Natural killer cell treated with Interleukin-12 subunit alpha and Interleukin-12 subunit beta and Interleukin-15 and Interleukin-18, amount 100 ng/mL, for 72 hours (primary cell): ENCODE measurements at regions not wholly inside any gene's neighbourhood (a gene's known extent, or its start where the extent isn't known, plus 50 kb on each side); places are given as distances from the start of the nearest gene placed in this dataset.
A peak's percentile ranks its signal among the peaks of the same experiment; 100 is the strongest.
"Not testable (repeated sequence)": the region's sequence is repeated elsewhere in the genome, so short reads cannot be mapped to it uniquely, and the experiment has no call there.

Source experiments
- ATAC-seq, 2 donors: fragments of 150-1000 bp; cut with Tn5 transposase in 1 of 2; sonication (Bioruptor Pico), chemical (Tn5 transposase) in 1 of 2; 2 replicates each; pipeline ENCODE4 v1.10.0; 2021
- DNase-seq: peaks from one replicate; pipeline ENCODE4 v3.0.0; 2022; ENCODE audit warnings: low spot score
- H3K27ac Mint-ChIP-seq, 2 donors: 1 replicate in 1 of 2; 2 replicates in 1 of 2; pipeline ENCODE4 v1.8.0; 2022; ENCODE audit warnings: mixed read lengths in 2 of 2, mild to moderate bottlenecking in 1 of 2, moderate library complexity in 1 of 2
- H3K27me3 Mint-ChIP-seq, 2 donors: 1 replicate in 1 of 2; 2 replicates in 1 of 2; pipeline ENCODE4 v1.8.0; 2022; ENCODE audit warnings: mixed read lengths in 2 of 2
- H3K36me3 Mint-ChIP-seq: one replicate; pipeline ENCODE4 v1.8.0; 2022; ENCODE audit warnings: mixed read lengths
- H3K4me1 Mint-ChIP-seq, 2 donors: 1 replicate in 1 of 2; 2 replicates in 1 of 2; pipeline ENCODE4 v1.8.0; 2022; ENCODE audit warnings: low read depth in 2 of 2, mixed read lengths in 2 of 2, mild to moderate bottlenecking in 1 of 2
- H3K4me3 Mint-ChIP-seq: one replicate; pipeline ENCODE4 v1.8.0; 2022; ENCODE audit warnings: mixed read lengths
- H3K9me3 Mint-ChIP-seq: 2 replicates; pipeline ENCODE4 v1.8.0; 2022; ENCODE audit warnings: mixed read lengths

DNA sequence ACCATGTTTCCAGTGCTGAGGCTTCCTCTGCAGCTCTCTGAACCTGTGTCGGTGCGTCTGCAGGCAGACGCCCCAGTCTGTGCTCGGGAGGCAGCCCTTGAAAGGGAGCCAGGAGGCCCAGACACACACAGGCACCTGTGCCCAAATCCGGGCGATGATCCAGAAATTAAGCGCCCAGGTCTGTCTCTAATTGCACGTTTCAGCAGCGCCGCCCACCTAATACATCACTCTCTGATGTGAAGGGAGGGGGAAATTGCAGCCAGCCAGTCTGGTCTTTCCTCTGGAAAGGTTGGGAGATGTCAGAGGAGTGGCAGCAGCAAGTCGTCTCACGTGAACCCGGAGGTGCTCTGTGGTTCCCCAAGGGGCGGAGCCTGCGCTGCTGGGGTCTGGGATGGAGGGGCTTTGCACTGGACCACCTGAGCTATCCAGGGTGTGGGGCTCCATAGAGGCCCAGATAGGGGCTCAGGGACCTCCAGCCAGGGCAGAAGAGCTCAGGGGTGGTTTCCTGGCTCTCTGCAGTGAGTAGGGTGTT lies 290.5 kb downstream of the ADGRD1 start:
- not testable (repeated sequence) for H3K9me3 Mint-ChIP-seq, H3K36me3 Mint-ChIP-seq, ATAC-seq, H3K4me3 Mint-ChIP-seq, H3K4me1 Mint-ChIP-seq, H3K27me3 Mint-ChIP-seq, H3K27ac Mint-ChIP-seq, DNase-seq

DNA sequence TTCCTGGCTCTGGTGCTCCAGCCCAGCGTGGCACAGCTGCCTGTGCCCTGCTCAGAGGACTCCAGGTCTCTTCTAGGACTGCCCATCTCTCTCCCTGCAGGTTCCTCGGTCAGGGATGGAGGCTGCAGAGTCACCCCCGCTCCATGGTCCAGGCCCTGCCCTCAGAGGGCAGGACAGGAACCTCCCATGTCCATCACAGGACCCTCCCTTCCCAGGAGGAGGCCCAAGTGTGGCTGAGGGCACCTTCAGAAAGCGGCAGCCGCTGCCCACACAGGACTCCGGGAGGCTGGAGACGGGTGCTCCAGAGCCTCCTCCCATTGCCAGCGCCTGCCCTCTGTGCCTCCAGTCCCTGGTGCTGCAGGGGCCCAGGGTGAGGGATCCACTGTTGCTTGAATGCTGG lies 291.5 kb downstream of the ADGRD1 start:
- ATAC-seq, DNase-seq, H3K9me3 Mint-ChIP-seq, H3K4me1 Mint-ChIP-seq, H3K4me3 Mint-ChIP-seq, H3K27ac Mint-ChIP-seq, H3K27me3 Mint-ChIP-seq, H3K36me3 Mint-ChIP-seq: not testable (repeated sequence)

DNA sequence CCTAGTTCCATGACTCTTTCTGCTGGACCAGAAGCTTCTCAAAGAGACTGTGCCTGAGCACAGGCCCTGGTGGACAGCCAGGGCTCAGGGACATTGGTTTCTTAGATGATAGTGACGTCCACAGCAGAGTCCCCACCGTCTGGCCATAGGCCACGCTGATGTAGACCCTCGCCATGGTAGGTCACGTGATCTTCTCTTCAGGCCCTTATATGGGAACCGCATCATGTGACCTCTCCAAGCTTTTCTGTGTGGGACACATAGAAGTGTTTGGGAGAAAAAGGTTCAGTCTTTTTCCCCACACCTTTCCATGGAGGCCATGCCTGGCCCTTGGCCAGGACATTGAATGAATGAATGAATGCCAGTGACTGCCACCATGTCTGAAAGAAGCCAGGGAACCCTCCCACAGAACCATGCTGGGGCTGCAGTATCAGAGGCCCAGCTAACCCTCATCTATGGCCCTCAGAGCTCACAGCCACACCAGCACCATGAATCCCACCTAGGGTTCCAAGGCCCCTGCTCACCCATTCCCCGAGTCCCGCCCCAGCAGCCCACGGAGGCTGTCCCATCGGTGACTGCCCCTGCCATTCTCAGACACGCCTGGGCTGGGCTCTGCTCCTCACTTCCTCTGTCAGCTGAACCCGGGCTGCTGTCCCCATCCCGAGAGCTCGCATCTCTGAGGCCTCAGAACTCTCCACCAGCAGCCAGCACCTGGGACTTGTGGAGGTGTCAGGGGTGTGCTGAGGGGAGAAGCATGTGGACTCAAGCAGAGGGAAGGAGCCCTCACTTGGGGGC lies 292.1 kb downstream of the ADGRD1 start:
- DNase-seq (no peak), ATAC-seq (no peak)
- H3K27ac Mint-ChIP-seq, result no peak overlapping the region
- no peak overlapping the region for H3K4me3 Mint-ChIP-seq
- H3K9me3 Mint-ChIP-seq, result no peaks in the 10 kb centered on the region
- H3K27me3 Mint-ChIP-seq, result peaks cover 3 to 8% of the 10 kb centered on the region in 2 donors
- H3K4me1 Mint-ChIP-seq, result no peaks in the 10 kb centered on the region
- H3K36me3 Mint-ChIP-seq, result no peaks in the 10 kb centered on the region

DNA sequence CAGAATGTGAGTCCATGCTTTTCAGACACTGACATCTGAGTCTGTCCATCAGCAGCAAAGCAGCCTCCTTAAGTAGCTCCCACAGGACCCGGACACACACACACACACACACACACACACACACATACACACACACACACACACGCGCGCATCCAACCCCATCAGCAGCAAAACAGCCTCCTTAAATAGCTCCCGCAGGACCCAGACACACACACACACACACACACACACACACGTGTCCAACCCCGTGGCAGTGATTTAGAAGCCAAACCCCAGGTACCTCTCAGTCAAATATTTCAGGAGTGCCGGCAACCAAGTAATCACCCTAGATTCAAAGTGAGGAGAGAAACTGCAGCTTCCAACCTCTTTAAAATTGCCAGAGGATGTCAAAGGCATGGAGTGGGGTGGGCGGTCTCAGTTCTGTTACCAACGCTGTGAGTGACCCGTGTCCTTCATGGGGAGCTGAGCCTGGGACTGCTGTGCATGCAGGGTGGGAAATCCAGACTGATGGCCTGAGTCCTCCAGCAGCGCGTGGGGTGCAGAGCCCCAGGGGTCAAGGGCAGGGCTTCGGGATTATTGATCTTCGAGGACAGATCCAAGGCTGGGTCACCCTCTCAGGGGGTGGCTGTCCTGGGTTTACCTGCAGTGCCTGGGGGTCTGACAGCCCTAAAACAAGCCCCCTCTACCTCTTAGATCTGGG lies 293.5 kb downstream of the ADGRD1 start:
- not testable (repeated sequence) for H3K36me3 Mint-ChIP-seq, H3K27me3 Mint-ChIP-seq, H3K9me3 Mint-ChIP-seq, DNase-seq, H3K4me1 Mint-ChIP-seq, H3K27ac Mint-ChIP-seq, ATAC-seq, H3K4me3 Mint-ChIP-seq

DNA sequence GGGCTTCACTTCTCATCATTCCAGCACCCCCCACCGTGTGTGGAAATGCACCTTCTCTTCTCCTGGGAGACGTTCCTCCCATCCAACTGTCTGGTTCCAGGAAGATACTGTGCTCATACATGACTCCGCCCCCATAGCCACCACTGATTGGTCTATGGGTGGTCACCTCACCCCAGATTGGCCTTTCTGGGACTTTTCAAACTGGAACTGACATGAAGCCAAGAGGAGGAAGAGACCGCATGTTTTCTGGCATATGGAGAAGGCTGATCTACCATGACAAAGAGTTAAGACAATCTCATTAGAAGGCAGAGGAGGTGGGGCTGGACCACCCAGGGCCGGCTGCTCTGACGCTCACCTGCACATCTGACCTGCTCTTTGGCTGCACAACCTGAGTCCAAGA lies 294.2 kb downstream of the ADGRD1 start:
- H3K9me3 Mint-ChIP-seq, DNase-seq: not testable (repeated sequence)

DNA sequence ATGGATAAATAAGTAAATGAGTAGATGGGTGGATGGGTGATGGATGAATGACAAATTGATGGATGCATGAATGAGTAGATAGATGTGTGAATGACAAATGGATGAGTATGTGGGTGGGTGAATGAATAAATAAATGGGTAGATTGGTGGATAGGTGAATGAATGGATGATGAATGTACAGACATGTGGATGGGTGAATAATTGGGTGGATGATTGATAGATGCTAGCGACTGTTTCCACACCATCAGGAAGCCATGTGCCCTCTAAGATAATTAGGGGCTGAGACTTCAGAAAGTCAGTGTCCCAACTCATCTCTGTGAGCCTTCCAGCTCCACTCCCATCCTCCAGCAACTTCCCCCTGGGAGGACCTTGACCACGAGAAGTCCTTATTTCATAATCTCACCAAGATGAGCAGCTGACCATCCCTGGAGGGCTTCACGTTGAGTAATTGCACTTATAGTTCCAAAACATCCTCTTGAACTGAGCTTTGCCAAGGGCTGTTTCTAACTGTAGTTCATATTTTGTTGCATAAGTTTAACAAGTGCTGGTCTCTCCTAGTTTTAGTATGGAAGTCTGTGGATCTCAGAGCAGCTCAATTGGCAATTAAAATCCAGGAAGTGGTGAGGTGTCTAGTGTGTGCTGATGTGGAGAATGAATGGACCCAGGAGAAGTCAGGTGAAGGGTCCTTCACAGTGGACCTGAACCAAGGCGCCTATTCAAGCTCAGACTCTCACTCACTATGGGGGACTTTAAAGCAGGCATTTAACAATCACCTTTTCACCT lies 295.7 kb downstream of the ADGRD1 start:
- ATAC-seq (no peak), DNase-seq (no peak)
- Mint-ChIP-seq H3K4me1 (no peaks in the 10 kb centered on the region), H3K27me3 (peaks cover 3 to 8% of the 10 kb centered on the region in 2 donors), H3K4me3 (no peak overlapping the region), H3K9me3 (no peaks in the 10 kb centered on the region), H3K36me3 (no peaks in the 10 kb centered on the region), H3K27ac (no peak overlapping the region)

More for the DNA sequence above, 294.2 kb downstream of the ADGRD1 start:
- H3K36me3 Mint-ChIP-seq, H3K27me3 Mint-ChIP-seq, ATAC-seq, H3K27ac Mint-ChIP-seq, H3K4me1 Mint-ChIP-seq, H3K4me3 Mint-ChIP-seq: not testable (repeated sequence)

DNA sequence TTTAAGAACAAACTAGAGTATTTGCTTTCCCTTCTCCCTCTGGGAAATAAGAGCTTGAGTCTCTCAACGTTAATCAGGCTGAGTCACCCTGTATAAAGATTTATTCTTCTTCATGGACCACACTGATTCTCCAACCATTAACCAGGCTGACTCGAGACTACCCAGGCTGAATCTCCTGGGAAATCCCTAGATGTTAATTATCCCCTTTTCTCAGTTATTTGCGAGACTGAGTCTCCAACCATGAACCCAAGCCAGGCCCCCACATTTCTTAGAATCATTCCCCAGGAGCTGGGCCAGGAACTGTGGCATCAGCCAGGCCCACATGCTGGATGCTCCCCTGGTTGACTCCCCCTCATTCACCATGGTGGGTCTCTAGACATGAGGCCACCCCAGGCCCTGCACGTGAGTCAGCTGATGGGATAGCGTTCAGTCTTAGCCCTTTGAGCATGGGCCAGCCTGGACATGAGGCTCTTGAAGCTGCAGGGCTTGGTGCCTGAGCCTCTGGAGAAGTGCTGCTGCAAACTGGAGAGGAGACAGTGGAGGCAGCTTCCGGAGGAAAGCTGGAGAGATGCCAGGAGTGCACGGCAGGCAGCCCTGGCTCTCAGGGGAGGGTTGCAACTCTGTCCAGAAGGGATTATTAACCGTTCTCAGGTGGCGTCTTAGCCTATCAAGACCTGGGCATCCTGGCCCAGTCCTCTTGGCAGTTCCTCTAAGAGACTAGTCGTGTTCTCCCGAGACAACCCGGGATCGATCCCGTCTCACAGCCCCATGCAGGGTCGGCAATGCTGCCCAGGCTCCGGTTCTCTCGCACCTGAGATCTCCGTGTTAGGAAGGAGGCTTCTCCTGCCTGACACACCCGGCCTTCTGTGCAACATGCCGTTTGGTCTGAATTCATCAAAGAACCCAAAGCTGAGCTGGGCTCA lies 296.6 kb downstream of the ADGRD1 start:
- no peaks in the 10 kb centered on the region for H3K36me3 Mint-ChIP-seq
- no peak overlapping the region for H3K27ac Mint-ChIP-seq

DNA sequence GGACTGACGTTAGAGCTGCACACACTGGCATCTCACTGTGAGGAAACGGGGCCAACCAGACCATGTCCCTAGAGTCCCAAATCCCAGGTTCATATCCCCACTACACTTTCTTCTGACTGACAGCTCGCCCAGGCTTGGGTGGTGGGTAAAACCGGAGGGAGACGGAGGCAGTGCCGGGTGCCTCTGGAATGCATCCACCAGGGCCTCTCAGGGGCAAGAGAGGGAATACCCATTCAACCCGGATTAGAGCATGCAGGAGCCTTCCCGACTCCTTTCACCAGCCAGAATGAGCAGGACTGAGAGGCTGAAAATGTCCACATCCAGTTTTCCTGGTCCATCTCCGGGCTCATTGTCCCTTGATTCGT lies 297.2 kb downstream of the ADGRD1 start:
- DNase-seq (no peak), ATAC-seq (no peak)
- H3K9me3 Mint-ChIP-seq, result no peaks in the 10 kb centered on the region
- H3K27me3 Mint-ChIP-seq, result peaks cover 3 to 8% of the 10 kb centered on the region in 2 donors
- H3K36me3 Mint-ChIP-seq, result no peaks in the 10 kb centered on the region
- no peaks in the 10 kb centered on the region for H3K4me1 Mint-ChIP-seq
- no peak overlapping the region for H3K4me3 Mint-ChIP-seq
- no peak overlapping the region for H3K27ac Mint-ChIP-seq

More for the DNA sequence above, 296.6 kb downstream of the ADGRD1 start:
- DNase-seq, result no peak
- Mint-ChIP-seq H3K27me3 (peaks cover 3 to 8% of the 10 kb centered on the region in 2 donors), H3K9me3 (no peaks in the 10 kb centered on the region), H3K4me3 (no peak overlapping the region), H3K4me1 (no peaks in the 10 kb centered on the region)
- ATAC-seq, result no peak

DNA sequence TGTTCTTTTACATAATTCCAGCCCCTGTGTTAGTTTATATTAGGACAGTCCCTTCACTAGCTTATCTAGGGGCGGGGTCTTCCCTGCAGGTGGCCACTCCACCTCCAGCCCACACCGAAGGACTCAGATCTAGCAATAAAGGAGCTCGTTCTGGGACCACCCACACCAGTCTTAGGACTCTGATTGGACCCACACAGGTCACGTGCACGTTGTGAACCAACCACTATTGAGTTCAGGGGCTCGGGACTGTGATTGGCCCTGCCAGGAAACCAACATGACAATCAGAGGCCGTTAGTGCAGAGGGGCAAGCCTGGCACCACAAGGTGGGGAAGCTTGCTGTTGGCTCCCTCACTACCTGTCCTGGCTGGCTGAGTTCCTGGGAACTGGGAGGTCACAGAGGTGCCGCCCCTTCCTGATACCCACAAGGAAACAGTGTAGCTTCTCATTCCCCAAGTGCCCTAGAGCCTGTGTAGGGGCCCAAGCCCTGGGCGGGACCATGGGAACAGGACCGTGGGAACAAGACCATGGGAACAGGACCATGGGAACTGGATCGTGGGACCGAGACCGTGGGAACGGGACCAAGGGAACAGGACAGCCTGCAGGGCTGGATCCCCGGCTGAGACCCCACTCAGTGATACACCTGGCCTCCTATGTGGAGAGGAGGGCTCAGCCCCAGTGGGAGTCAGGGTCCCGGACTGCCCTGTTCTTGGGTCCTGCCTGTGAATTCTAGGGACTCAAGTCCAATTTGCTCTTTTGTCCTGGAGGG lies 297.8 kb downstream of the ADGRD1 start:
- Mint-ChIP-seq H3K36me3 (no peaks in the 10 kb centered on the region), H3K27ac (no peak overlapping the region), H3K9me3 (no peaks in the 10 kb centered on the region), H3K4me1 (no peaks in the 10 kb centered on the region), H3K4me3 (no peak overlapping the region), H3K27me3 (peaks cover 3 to 8% of the 10 kb centered on the region in 2 donors)
- ATAC-seq, result peak in 1 of 2 donors; percentile 22
- DNase-seq, result no peak

DNA sequence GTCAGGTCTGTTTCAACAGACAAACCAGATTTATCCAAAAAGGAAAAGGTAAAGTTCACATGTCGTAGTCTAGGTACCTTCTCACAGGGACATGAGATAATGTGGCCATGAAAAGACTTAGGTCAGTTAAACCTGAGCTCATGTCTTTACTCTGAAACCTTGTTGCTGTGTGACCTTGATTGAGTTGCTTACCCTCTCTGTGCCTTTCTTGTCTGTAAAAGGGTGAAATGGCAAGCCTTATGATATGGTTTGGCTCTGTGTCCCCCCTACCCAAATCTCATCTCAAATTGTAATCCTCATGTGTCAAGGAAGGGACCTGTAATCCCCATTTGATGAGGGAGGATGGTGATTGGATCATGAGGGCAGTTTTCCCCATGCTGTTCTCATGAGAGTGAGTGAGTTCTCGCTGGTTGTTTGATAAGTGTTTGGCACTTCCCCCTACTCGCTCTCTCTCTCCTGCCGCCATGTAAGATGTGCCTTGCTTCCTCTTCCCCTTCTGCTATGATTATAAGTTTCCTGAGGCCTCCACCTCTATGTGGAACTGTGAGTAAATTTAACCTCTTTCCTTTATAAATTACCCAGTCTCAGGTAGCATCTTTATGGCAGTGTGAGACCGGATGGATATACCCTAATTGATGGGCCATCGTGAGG lies 299.8 kb downstream of the ADGRD1 start:
- no peaks in the 10 kb centered on the region for H3K36me3 Mint-ChIP-seq
- no peaks in the 10 kb centered on the region for H3K9me3 Mint-ChIP-seq
- ATAC-seq, result no peak
- H3K4me3 Mint-ChIP-seq, result no peak overlapping the region
- H3K27me3 Mint-ChIP-seq, result peaks cover 0 to 8% of the 10 kb centered on the region in 2 donors
- H3K4me1 Mint-ChIP-seq, result no peaks in the 10 kb centered on the region
- no peak overlapping the region for H3K27ac Mint-ChIP-seq
- DNase-seq, result no peak

DNA sequence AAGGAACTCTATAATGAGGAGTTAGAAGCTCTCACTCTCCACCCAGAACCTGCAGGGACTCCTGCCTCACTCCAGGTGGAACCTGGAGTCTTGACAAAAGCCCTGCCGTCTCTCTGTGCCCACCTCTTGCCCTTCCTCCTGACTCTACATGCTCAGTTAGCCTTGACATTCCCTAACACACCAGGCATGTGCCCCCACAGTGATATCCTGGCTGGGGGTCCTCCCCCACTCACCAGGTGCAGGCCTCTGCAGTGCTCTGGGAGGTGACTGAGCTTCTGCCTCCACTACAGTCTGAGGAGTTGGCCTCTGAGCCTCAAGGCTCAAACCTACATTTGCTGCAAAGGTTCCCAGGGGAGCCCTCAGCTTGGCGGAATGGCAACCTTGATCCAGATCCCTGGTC lies 300.7 kb downstream of the ADGRD1 start:
- H3K4me3 Mint-ChIP-seq, result no peak overlapping the region
- peaks cover 0 to under 1% of the 10 kb centered on the region in 2 donors for H3K27me3 Mint-ChIP-seq
- no peak overlapping the region for H3K27ac Mint-ChIP-seq
- ATAC-seq (no peak), DNase-seq (no peak)
- H3K36me3 Mint-ChIP-seq, result no peaks in the 10 kb centered on the region
- H3K9me3 Mint-ChIP-seq, result no peaks in the 10 kb centered on the region
- no peaks in the 10 kb centered on the region for H3K4me1 Mint-ChIP-seq

DNA sequence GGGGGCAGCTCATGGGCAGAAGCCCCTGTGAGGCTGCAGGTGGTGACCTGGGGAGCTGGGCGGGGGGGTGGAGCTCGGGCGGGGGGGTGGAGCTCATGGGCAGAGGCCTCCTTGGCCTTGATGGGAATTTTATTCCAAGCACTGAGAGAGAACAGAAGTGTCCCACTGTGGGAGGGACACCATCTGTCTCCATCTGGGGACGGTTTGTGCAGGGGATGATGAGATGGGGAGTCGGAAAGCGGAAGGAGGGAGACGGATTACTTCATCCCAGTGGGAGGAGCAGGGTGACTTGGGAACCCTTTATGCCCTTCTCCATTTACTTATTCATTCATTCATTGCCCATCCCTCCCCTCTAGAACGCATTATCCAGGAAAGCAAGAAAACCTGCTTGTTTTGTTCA lies 304.7 kb downstream of the ADGRD1 start:
- DNase-seq, result no peak
- Mint-ChIP-seq H3K36me3 (no peaks in the 10 kb centered on the region), H3K27ac (no peak overlapping the region), H3K4me1 (no peaks in the 10 kb centered on the region), H3K27me3 (no peaks in the 10 kb centered on the region), H3K9me3 (no peaks in the 10 kb centered on the region), H3K4me3 (no peak overlapping the region)
- ATAC-seq, result no peak
